PC-3 (cell line): ENCODE measurements at regions not wholly inside any gene's neighbourhood (a gene's known extent, or its start where the extent isn't known, plus 50 kb on each side); places are given as distances from the start of the nearest gene placed in this dataset.

Source experiments
- ATAC-seq: fragments of 200-7000 bp; cut with Tn5 transposase; 2 replicates; pipeline ENCODE4 v1.9.1; 2020; ENCODE audit warnings: mild to moderate bottlenecking, moderate library complexity
- BruUV-seq: library from RNA; stranded (reverse); fragments of 400-500 nt; replicated peaks from 2 replicates; lab custom pipeline; 2021; lab: Mats Ljungman, UMichigan
- CTCF ChIA-PET: fragments of 300-600 bp; sonication (Branson Sonifier 250); formaldehyde crosslinking; loops from one replicate; lab custom pipeline; 2022; ENCODE audit warnings: antibody characterized with exemption; lab: Charles Lee
- POLR2A ChIA-PET: fragments of 300-600 bp; sonication (Branson Sonifier 250); formaldehyde crosslinking; loops from one replicate; lab custom pipeline; 2022; ENCODE audit warnings: antibody characterized with exemption; ENCODE audit not compliant: unreplicated experiment; lab: Charles Lee
- DNase-seq: peaks from one replicate; pipeline ENCODE4 v3.0.0-alpha.2; 2015
- H2AFZ ChIP-seq: fragments of 300-600 bp; sonication (generic); 2 replicates; pipeline ENCODE4 v1.6.0; 2016; ENCODE audit warnings: antibody characterized with exemption, low read length
- H3F3A ChIP-seq: fragments of 300-600 bp; sonication (generic); one replicate; pipeline ENCODE4 v1.6.0; 2017; ENCODE audit warnings: antibody characterized with exemption, low read length, control low read depth, mild to moderate bottlenecking; ENCODE audit not compliant: unreplicated experiment
- H3K27ac ChIP-seq: fragments of 300-600 bp; sonication (generic); 2 replicates; pipeline ENCODE4 v1.5.1; 2016; ENCODE audit warnings: mild to moderate bottlenecking, low read length
- H3K27me3 ChIP-seq: fragments of 300-600 bp; sonication (generic); 2 replicates; pipeline ENCODE4 v1.6.1; 2016; ENCODE audit warnings: low read length, mixed read lengths
- H3K36me3 ChIP-seq: fragments of 300-600 bp; sonication (generic); 2 replicates; pipeline ENCODE4 v1.6.1; 2016; ENCODE audit warnings: low read depth, mixed run types, low read length, mixed read lengths
- H3K4me1 ChIP-seq: fragments of 300-600 bp; sonication (generic); 2 replicates; pipeline ENCODE4 v1.5.1; 2016; ENCODE audit warnings: low read length; ENCODE audit not compliant: insufficient read depth
- H3K4me2 ChIP-seq: fragments of 300-600 bp; sonication (generic); 2 replicates; pipeline ENCODE4 v1.6.0; 2016; ENCODE audit warnings: low read length
- H3K4me3 ChIP-seq: fragments of 300-600 bp; sonication (generic); 2 replicates; pipeline ENCODE4 v1.5.1; 2016; ENCODE audit warnings: mild to moderate bottlenecking, low read length, mixed read lengths
- H3K79me2 ChIP-seq: fragments of 300-600 bp; sonication (generic); 2 replicates; pipeline ENCODE4 v1.6.1; 2017; ENCODE audit warnings: low read length, mixed read lengths
- H3K9ac ChIP-seq: fragments of 300-600 bp; sonication (generic); 2 replicates; pipeline ENCODE4 v1.6.0; 2016; ENCODE audit warnings: mild to moderate bottlenecking, low read length
- H3K9me2 ChIP-seq: fragments of 300-600 bp; sonication (generic); replicated peaks from 2 replicates; pipeline ENCODE4 v1.6.1; 2016; ENCODE audit warnings: mixed run types, low read length, mixed read lengths
- H3K9me3 ChIP-seq: fragments of 300-600 bp; sonication (generic); 2 replicates; pipeline ENCODE4 v1.6.1; 2016; ENCODE audit warnings: low read length, mixed read lengths
- H4K20me1 ChIP-seq: fragments of 300-600 bp; sonication (generic); 2 replicates; pipeline ENCODE4 v1.6.1; 2016; ENCODE audit warnings: low read length, mixed read lengths
- EZH2 ChIP-seq: fragments of 300-600 bp; sonication (generic); IDR thresholded peaks from one replicate; pipeline ENCODE4 v1.6.1; 2017; ENCODE audit warnings: antibody characterized with exemption, mild to moderate bottlenecking, low read length; ENCODE audit not compliant: unreplicated experiment
- EZH2phosphoT487 ChIP-seq: fragments of 300-600 bp; sonication (generic); IDR thresholded peaks from 2 replicates; pipeline ENCODE4 v1.6.1; 2018; ENCODE audit warnings: mild to moderate bottlenecking, antibody characterized with exemption, low read length, borderline replicate concordance
- intact Hi-C: fragments of 100-400 bp; cut with micrococcal nuclease; formaldehyde crosslinking; loops from 2 replicates; pipeline ENCODE4 v1.9.0; 2023
- TF ChIP-seq, protein P1 (sequence below): fragments of 300-600 bp; sonication (generic); conservative IDR thresholded peaks from 2 replicates; pipeline ENCODE4 v1.5.1; 2017; ENCODE audit warnings: antibody characterized with exemption, low read depth, mild to moderate bottlenecking, low read length

DNA sequence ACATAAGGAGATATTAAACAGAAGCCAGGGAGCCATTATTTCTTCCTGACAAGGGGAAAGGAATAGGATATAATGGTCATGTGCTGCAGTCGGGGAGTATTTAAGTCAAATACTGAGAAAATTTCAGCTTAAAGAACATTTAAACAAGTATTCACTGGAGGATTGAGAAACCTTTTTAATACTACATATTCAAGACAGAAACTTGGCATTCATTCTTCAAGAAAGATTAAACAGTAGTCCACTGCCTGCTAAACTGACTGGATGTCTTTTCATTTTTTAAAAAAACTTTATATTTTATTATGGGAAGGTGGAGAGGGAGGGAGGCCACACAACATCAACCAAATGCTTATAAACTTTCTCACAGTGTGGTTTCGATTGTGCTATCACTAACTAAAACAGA is 107.4 kb upstream of the CBLB start:
- H3K4me1 ChIP-seq = no peaks in the 10 kb centered on the region
- no peaks in the 10 kb centered on the region for H3K9me3 ChIP-seq
- H3K27me3 ChIP-seq = no peaks in the 10 kb centered on the region
- CTCF ChIA-PET = no interaction called here
- no peaks in the 10 kb centered on the region for H4K20me1 ChIP-seq
- no peaks in the 10 kb centered on the region for H3K79me2 ChIP-seq
- no peak overlapping the region for H3K27ac ChIP-seq
- H3K4me3 ChIP-seq = no peak overlapping the region
- TF ChIP-seq EZH2phosphoT487 (no peak), EZH2 (no peak)
- TF ChIP-seq, protein P1, sequence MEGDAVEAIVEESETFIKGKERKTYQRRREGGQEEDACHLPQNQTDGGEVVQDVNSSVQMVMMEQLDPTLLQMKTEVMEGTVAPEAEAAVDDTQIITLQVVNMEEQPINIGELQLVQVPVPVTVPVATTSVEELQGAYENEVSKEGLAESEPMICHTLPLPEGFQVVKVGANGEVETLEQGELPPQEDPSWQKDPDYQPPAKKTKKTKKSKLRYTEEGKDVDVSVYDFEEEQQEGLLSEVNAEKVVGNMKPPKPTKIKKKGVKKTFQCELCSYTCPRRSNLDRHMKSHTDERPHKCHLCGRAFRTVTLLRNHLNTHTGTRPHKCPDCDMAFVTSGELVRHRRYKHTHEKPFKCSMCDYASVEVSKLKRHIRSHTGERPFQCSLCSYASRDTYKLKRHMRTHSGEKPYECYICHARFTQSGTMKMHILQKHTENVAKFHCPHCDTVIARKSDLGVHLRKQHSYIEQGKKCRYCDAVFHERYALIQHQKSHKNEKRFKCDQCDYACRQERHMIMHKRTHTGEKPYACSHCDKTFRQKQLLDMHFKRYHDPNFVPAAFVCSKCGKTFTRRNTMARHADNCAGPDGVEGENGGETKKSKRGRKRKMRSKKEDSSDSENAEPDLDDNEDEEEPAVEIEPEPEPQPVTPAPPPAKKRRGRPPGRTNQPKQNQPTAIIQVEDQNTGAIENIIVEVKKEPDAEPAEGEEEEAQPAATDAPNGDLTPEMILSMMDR = no peak
- no peaks in the 10 kb centered on the region for H3F3A ChIP-seq
- ATAC-seq = no peak
- no peak overlapping the region for H2AFZ ChIP-seq
- H3K4me2 ChIP-seq = no peak overlapping the region
- no TSS peak for BruUV-seq
- POLR2A ChIA-PET = no interaction called here
- no peak for DNase-seq
- no peaks in the 10 kb centered on the region for H3K36me3 ChIP-seq
- intact Hi-C loops = loop anchor here (2.0 kb wide), 1 partner anchor 29 kb away; no protein-coding TSS in a partner anchor
- no peaks in the 10 kb centered on the region for H3K9me2 ChIP-seq
- H3K9ac ChIP-seq = no peak overlapping the region

DNA sequence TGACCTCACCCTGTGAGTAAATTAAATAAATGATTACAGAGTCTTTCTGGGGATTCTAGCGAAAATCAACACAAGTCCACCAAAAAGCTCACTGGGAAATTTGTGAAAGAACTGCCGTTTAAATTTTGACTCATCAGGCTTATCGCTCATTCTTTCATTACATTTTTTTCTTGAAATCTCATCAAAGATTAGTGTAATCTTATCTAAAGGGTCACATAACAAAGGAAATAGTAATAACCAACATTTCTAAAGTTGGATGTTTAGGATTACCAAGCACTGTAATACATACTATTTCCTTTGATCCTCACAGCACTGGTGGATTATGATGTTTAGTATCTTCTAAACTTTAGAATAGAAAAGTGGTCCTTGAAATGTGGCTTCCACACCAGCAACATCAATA is 111.1 kb upstream of the CBLB start:
- H3K4me2 ChIP-seq = no peak overlapping the region
- no peaks in the 10 kb centered on the region for H3K9me2 ChIP-seq
- no peak overlapping the region for H3K27ac ChIP-seq
- ChIA-PET CTCF (no interaction called here), POLR2A (no interaction called here)
- H3K9ac ChIP-seq = no peak overlapping the region
- ATAC-seq (no peak), DNase-seq (peak; percentile 12)
- H3K4me3 ChIP-seq = no peak overlapping the region
- H4K20me1 ChIP-seq = no peaks in the 10 kb centered on the region
- no peaks in the 10 kb centered on the region for H3F3A ChIP-seq
- TF ChIP-seq EZH2 (no peak), EZH2phosphoT487 (no peak)
- TF ChIP-seq, protein P1 = no peak
- no peaks in the 10 kb centered on the region for H3K79me2 ChIP-seq
- no TSS peak for BruUV-seq
- no peaks in the 10 kb centered on the region for H3K27me3 ChIP-seq
- intact Hi-C loops = no loop called here
- H3K4me1 ChIP-seq = no peaks in the 10 kb centered on the region
- H3K36me3 ChIP-seq = no peaks in the 10 kb centered on the region
- no peak overlapping the region for H2AFZ ChIP-seq
- peaks cover 7% of the 10 kb centered on the region; the same call in 1 of the 2 replicates for H3K9me3 ChIP-seq

DNA sequence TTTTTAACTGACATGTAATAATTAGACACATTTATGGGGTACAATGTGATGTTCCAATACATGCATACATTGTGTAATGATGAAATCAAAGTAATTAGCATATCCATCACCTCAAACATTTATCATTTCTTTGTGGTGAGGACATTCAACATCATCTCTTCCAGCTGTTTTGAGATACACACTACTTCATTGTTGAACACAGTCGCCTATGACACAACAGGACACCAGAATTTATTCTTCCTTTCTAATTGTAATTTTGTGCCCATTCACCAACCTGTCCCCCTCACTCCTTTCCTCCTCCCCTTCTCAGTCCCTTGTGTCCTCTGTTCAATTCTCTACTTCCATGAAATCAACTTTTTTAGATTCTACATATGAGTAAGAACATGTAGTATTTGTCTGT is 113.4 kb upstream of the CBLB start:
- no TSS peak for BruUV-seq
- Histone ChIP-seq H3K36me3 (no peaks in the 10 kb centered on the region), H2AFZ (no peak overlapping the region), H3K9me3 (peaks cover 7% of the 10 kb centered on the region; the same call in 1 of the 2 replicates), H3K4me3 (no peak overlapping the region), H3K27ac (no peak overlapping the region), H3F3A (no peaks in the 10 kb centered on the region), H3K79me2 (no peaks in the 10 kb centered on the region), H3K9me2 (no peaks in the 10 kb centered on the region), H3K4me1 (no peaks in the 10 kb centered on the region), H4K20me1 (no peaks in the 10 kb centered on the region), H3K4me2 (no peak overlapping the region), H3K27me3 (no peaks in the 10 kb centered on the region), H3K9ac (no peak overlapping the region)
- intact Hi-C loops = no loop called here
- TF ChIP-seq EZH2phosphoT487 = no peak
- TF ChIP-seq, protein P1 = no peak
- TF ChIP-seq EZH2 = no peak
- ChIA-PET CTCF (no interaction called here), POLR2A (no interaction called here)
- ATAC-seq (no peak), DNase-seq (no peak)
